PFSK-1 (cell line): ENCODE measurements at regions not wholly inside any gene's neighbourhood (a gene's known extent, or its start where the extent isn't known, plus 50 kb on each side); places are given as distances from the start of the nearest gene placed in this dataset.

Experiments
- FOXP2 ChIP-seq: optimal IDR thresholded peaks from 2 replicates; pipeline ENCODE3; 2011; ENCODE audit warnings: borderline replicate concordance, control low read depth, inconsistent platforms; ENCODE audit not compliant: insufficient read depth; ENCODE audit errors: extremely low read length, extremely low read depth
- POLR2AphosphoS5 ChIP-seq: IDR thresholded peaks from 2 replicates; pipeline ENCODE4 v1.6.1; 2012; ENCODE audit warnings: low read depth, mild to moderate bottlenecking, control low read depth, low read length, moderate library complexity
- SIN3A ChIP-seq: IDR thresholded peaks from 2 replicates; pipeline ENCODE4 v1.6.1; 2012; ENCODE audit warnings: mild to moderate bottlenecking, low read length, moderate library complexity, borderline replicate concordance; ENCODE audit not compliant: insufficient read depth
- TAF1 ChIP-seq: IDR thresholded peaks from 2 replicates; pipeline ENCODE4 v1.6.1; 2012; ENCODE audit warnings: low read length, control low read depth, borderline replicate concordance; ENCODE audit not compliant: insufficient read depth
- TF ChIP-seq, protein P1 (sequence below), 2 experiments: IDR thresholded peaks; 2 replicates each; pipeline versions ENCODE4 v1.6.1 to v1.8.0; 2011 to 2012; ENCODE audit warnings: low read depth in 2 of 2, low read length in 2 of 2, control low read depth in 1 of 2, inconsistent platforms in 1 of 2, mild to moderate bottlenecking in 1 of 2, moderate library complexity in 1 of 2; ENCODE audit not compliant: insufficient read depth in 1 of 2

DNA sequence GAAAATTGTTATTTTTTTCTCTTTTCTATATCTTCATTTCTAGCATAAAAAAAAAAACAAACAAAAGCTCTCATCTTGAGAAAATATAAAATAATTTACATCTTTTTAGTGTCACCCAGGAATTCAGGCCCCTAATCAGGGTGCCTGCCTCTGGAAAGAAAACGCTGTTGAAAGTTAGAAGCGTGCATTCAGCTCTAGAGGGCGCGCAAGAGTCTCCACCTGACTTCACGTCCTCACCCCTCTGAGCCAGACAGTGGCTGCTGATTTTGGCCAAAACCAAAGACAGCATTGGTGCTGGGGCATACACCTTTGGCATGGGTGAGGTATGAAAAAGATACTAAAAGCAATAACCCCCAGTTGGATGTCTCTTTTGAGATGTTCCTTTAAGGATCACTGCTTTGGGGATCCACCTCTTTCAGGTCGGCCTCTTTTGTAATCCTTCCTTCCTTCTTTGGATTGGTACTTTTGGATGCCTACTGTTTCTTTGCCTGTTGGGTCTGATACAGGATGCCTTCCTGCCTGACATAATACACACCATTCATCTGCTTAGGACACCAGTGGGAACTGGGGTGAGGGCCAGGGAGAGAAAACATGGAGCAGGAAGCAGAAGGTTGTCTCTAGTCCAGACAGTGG lies 77.6 kb upstream of the CHRM3 start:
- TF ChIP-seq FOXP2: no peak
- no peak for TF ChIP-seq TAF1
- no peak for TF ChIP-seq SIN3A
- TF ChIP-seq, protein P1, sequence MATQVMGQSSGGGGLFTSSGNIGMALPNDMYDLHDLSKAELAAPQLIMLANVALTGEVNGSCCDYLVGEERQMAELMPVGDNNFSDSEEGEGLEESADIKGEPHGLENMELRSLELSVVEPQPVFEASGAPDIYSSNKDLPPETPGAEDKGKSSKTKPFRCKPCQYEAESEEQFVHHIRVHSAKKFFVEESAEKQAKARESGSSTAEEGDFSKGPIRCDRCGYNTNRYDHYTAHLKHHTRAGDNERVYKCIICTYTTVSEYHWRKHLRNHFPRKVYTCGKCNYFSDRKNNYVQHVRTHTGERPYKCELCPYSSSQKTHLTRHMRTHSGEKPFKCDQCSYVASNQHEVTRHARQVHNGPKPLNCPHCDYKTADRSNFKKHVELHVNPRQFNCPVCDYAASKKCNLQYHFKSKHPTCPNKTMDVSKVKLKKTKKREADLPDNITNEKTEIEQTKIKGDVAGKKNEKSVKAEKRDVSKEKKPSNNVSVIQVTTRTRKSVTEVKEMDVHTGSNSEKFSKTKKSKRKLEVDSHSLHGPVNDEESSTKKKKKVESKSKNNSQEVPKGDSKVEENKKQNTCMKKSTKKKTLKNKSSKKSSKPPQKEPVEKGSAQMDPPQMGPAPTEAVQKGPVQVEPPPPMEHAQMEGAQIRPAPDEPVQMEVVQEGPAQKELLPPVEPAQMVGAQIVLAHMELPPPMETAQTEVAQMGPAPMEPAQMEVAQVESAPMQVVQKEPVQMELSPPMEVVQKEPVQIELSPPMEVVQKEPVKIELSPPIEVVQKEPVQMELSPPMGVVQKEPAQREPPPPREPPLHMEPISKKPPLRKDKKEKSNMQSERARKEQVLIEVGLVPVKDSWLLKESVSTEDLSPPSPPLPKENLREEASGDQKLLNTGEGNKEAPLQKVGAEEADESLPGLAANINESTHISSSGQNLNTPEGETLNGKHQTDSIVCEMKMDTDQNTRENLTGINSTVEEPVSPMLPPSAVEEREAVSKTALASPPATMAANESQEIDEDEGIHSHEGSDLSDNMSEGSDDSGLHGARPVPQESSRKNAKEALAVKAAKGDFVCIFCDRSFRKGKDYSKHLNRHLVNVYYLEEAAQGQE (IDR thresholded peaks at IDR 0.05; ENCODE audit: insufficient read depth in 1 of 2, low read depth in 2 of 2, low read length in 2 of 2): no peak
- no peak for TF ChIP-seq POLR2AphosphoS5

DNA sequence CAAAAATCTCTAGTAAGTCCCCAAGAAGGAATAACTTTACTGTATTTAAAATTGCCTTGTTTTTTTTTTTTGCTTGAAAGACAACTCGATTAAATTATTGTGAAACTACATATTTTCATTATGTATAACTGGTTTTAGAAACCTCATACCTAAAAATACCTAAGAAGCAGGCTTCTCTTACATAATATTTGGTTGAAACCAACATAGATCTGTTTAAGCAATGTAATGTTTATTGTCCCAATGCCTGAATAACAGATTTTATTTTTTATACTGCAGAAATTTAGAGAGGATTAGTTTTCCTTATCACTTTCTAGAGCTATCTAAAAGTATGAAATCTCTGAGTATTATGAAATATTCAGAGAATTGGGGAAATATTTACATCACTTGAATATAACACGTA lies 78.5 kb upstream of the CHRM3 start:
- TF ChIP-seq TAF1 (no peak), SIN3A (no peak), FOXP2 (no peak), POLR2AphosphoS5 (no peak)
- TF ChIP-seq, protein P1 (IDR thresholded peaks at IDR 0.05; ENCODE audit: insufficient read depth in 1 of 2, low read depth in 2 of 2, low read length in 2 of 2): no peak

DNA sequence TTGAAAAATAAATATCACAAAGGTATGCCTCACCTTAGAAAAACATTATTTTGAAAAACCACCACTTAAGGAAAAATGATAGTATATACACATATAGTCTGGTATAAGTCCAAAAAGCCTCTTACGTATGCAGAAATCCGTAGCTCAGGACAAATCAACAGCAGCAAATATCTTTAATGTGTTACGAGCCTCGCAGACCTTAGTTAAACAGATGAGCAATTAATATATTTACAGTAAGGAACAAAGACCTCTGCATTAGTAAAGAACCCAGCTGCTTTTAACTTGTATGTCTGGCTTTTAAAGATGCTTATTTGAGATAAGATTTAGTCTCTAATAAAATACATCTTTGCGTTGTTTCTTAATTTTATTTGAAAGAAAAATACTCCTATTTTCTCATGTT lies 79.9 kb upstream of the CHRM3 start:
- TF ChIP-seq POLR2AphosphoS5 (no peak), FOXP2 (no peak), TAF1 (no peak)

DNA sequence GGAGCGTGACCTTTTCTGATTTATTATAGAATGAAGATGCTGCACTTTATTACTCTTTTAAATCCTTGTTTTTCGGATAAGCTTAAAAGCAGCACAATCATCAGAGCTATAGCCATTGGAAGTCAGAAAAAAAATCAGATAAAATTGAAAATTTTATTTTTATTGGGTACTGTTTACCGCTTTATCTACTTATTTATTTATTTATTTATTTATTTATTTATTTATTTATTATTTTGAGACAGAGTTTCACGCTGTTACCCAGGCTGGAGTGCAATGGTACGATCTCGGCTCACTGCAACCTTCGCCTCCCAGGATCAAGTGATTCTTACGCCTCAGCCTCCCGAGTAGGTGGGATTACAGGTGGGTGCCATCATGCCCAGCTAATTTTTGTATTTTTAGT lies 83.1 kb upstream of the CHRM3 start:
- TF ChIP-seq POLR2AphosphoS5 (no peak), SIN3A (no peak), TAF1 (no peak), FOXP2 (no peak)
- TF ChIP-seq, protein P1 (IDR thresholded peaks at IDR 0.05; ENCODE audit: insufficient read depth in 1 of 2, low read depth in 2 of 2, low read length in 2 of 2): no peak

DNA sequence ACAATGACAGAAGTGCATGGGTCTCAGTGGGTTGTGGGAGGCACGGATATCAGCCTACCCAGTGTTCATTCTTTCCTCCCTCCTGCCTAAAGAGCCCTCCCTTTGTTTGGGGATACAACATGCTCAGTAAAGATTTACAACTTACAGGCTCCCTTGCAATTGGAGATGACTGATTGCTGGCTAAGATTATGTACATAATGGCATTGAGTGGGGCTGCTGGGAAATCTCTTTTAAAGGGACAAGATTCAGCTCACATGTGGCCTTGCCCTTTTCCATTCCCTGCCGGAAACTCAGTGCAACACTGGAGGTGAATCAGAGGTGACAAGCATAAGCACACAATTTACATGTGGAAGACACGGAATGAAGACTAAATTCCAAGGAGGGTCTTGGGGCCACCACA lies 83.7 kb upstream of the CHRM3 start:
- TF ChIP-seq FOXP2: no peak
- TF ChIP-seq TAF1: no peak
- TF ChIP-seq, protein P1 (IDR thresholded peaks at IDR 0.05; ENCODE audit: insufficient read depth in 1 of 2, low read depth in 2 of 2, low read length in 2 of 2): no peak
- no peak for TF ChIP-seq SIN3A
- TF ChIP-seq POLR2AphosphoS5: no peak
